WTC11 (cell line): ENCODE measurements at regions not wholly inside any gene's neighbourhood (a gene's known extent, or its start where the extent isn't known, plus 50 kb on each side); places are given as distances from the start of the nearest gene placed in this dataset.

Source experiments
- ATAC-seq: fragments of 200-7000 bp; cut with Tn5 transposase; 2 replicates; pipeline ENCODE4 v1.10.0; 2021; ENCODE audit warnings: mild to moderate bottlenecking, moderate library complexity
- CTCF ChIA-PET: fragments of 300-600 bp; sonication (Branson Sonifier 250); formaldehyde crosslinking; loops from one replicate; lab custom pipeline; 2021; ENCODE audit warnings: antibody characterized with exemption; lab: Charles Lee
- POLR2A ChIA-PET: fragments of 350-600 bp; sonication (Branson Sonifier 250); formaldehyde crosslinking; loops from one replicate; lab custom pipeline; 2021; ENCODE audit warnings: antibody characterized with exemption; lab: Charles Lee
- DNase-seq: peaks from one replicate; pipeline ENCODE4 v3.0.0; 2021; ENCODE audit warnings: low spot score
- H3K27ac Mint-ChIP-seq: 2 replicates; pipeline ENCODE4 v1.8.0; 2021; ENCODE audit warnings: mixed read lengths
- H3K27me3 Mint-ChIP-seq: 2 replicates; pipeline ENCODE4 v1.8.0; 2021; ENCODE audit warnings: low read depth, mild to moderate bottlenecking, moderate library complexity, mixed read lengths
- H3K36me3 Mint-ChIP-seq: 2 replicates; pipeline ENCODE4 v1.8.0; 2021; ENCODE audit warnings: mixed read lengths
- H3K4me1 Mint-ChIP-seq: 2 replicates; pipeline ENCODE4 v1.8.0; 2022; ENCODE audit warnings: mixed read lengths
- H3K4me3 Mint-ChIP-seq: 2 replicates; pipeline ENCODE4 v1.8.0; 2021; ENCODE audit warnings: mild to moderate bottlenecking, moderate library complexity, mixed read lengths
- H3K9me3 Mint-ChIP-seq: 2 replicates; pipeline ENCODE4 v1.8.0; 2021; ENCODE audit warnings: mixed read lengths
- ELF4 ChIP-seq: sonication (generic); formaldehyde crosslinking; IDR thresholded peaks from 2 replicates; pipeline ENCODE4 v1.8.1; 2022; ENCODE audit warnings: low read depth, mild to moderate bottlenecking, moderate library complexity, missing genetic modification reagents
- ESRRA ChIP-seq: sonication (generic); formaldehyde crosslinking; IDR thresholded peaks from 2 replicates; pipeline ENCODE4 v1.8.1; 2022; ENCODE audit warnings: mild to moderate bottlenecking, missing genetic modification reagents, borderline replicate concordance
- GABPB1 ChIP-seq: sonication (generic); formaldehyde crosslinking; IDR thresholded peaks from 2 replicates; pipeline ENCODE4 v1.8.1; 2023; ENCODE audit warnings: mild to moderate bottlenecking, missing genetic modification reagents
- HMGA2 ChIP-seq: fragments of 250-450 bp; sonication (Bioruptor Pico); IDR thresholded peaks from 2 replicates; pipeline ENCODE4 v1.4.0; 2021; ENCODE audit warnings: mild to moderate bottlenecking, moderate library complexity
- JUN ChIP-seq: sonication (generic); formaldehyde crosslinking; IDR thresholded peaks from 2 replicates; pipeline ENCODE4 v1.8.0; 2023; ENCODE audit warnings: mild to moderate bottlenecking, missing genetic modification reagents
- NR2C2 ChIP-seq: sonication (generic); formaldehyde crosslinking; IDR thresholded peaks from 2 replicates; pipeline ENCODE4 v1.8.0; 2022; ENCODE audit warnings: mild to moderate bottlenecking, missing genetic modification reagents
- RORB ChIP-seq: fragments of 250-450 bp; sonication (Bioruptor Pico); IDR thresholded peaks from 2 replicates; pipeline ENCODE4 v1.9.0; 2021; ENCODE audit warnings: mild to moderate bottlenecking
- SOX15 ChIP-seq: fragments of 250-450 bp; sonication (Bioruptor Pico); IDR thresholded peaks from 2 replicates; pipeline ENCODE4 v1.9.0; 2021; ENCODE audit warnings: mild to moderate bottlenecking
- ZBTB21 ChIP-seq: sonication (generic); formaldehyde crosslinking; IDR thresholded peaks from 2 replicates; pipeline ENCODE4 v1.8.1; 2023; ENCODE audit warnings: mild to moderate bottlenecking, missing genetic modification reagents, borderline replicate concordance
- ZNF317 ChIP-seq: sonication (generic); formaldehyde crosslinking; IDR thresholded peaks from 2 replicates; pipeline ENCODE4 v1.8.1; 2023; ENCODE audit warnings: low read depth, mild to moderate bottlenecking, moderate library complexity, missing genetic modification reagents, borderline replicate concordance
- TF ChIP-seq, protein P1 (sequence below): sonication (generic); formaldehyde crosslinking; conservative IDR thresholded peaks from 2 replicates; pipeline ENCODE4 v1.8.1; 2023; ENCODE audit warnings: mild to moderate bottlenecking, low read depth, missing genetic modification reagents, moderate library complexity
- TF ChIP-seq, protein P2 (sequence below): fragments of 250-450 bp; sonication (Bioruptor Pico); IDR thresholded peaks from 2 replicates; pipeline ENCODE4 v1.9.0; 2021; ENCODE audit warnings: mild to moderate bottlenecking, borderline replicate concordance
- TF ChIP-seq, protein P3 (sequence below): sonication (generic); formaldehyde crosslinking; IDR thresholded peaks from 2 replicates; pipeline ENCODE4 v1.8.1; 2022; ENCODE audit warnings: mild to moderate bottlenecking, missing genetic modification reagents, moderate library complexity, borderline replicate concordance
- TF ChIP-seq, protein P4 (sequence below): fragments of 200-600 bp; IDR thresholded peaks from 2 replicates; pipeline ENCODE4 v1.8.0; 2022; ENCODE audit warnings: antibody characterized with exemption
- TF ChIP-seq, protein P5 (sequence below): sonication (generic); formaldehyde crosslinking; IDR thresholded peaks from 2 replicates; pipeline ENCODE4 v1.8.0; 2023; ENCODE audit warnings: missing genetic modification reagents

DNA sequence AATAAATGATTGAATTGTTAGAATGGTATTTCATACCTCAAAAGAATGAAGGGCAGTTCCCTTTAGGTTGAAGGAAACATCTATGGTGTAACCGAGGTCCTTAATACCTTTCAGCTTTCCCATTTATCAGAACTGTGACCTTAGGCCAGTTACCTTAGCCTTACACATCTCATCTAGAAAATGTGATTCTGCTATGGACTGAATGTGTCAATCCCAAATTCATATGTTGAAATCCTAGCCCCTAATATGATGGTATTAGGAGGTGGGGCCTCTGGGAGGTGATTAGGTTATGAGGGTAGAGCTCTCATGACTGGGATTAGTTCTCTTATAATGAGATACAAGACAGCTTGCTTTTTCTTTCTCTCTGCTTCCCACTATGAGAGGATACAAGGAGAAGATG, 441.9 kb downstream of the PLK2 start (continued):
- TF ChIP-seq ELF4 (CRISPR knock-in tag): no peak

DNA sequence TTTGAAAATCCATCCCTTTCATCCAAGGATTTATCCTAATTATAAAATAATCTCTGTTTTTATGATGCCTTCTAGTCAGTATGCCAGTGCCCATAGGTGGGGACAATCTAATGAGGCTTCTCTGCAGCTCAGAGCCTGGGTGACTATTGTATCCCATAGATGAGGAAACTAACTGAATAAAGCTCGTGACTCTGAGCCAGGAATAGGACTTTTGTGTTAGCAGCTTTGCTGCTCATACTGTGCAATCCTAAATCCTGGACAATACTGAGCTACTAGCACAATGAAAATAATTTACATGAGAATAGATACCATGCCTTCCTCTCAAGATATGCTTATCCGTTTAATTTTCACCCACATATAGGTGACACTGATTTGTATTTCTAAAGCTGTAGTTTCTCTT, 443.0 kb downstream of the PLK2 start:
- Mint-ChIP-seq H3K4me1 (peaks cover 5% of the 10 kb centered on the region; the same call in 1 of the 2 replicates), H3K27me3 (no peaks in the 10 kb centered on the region), H3K27ac (no peak overlapping the region), H3K4me3 (no peak overlapping the region), H3K9me3 (no peaks in the 10 kb centered on the region), H3K36me3 (no peaks in the 10 kb centered on the region)
- DNase-seq: no peak
- TF ChIP-seq, protein P1, sequence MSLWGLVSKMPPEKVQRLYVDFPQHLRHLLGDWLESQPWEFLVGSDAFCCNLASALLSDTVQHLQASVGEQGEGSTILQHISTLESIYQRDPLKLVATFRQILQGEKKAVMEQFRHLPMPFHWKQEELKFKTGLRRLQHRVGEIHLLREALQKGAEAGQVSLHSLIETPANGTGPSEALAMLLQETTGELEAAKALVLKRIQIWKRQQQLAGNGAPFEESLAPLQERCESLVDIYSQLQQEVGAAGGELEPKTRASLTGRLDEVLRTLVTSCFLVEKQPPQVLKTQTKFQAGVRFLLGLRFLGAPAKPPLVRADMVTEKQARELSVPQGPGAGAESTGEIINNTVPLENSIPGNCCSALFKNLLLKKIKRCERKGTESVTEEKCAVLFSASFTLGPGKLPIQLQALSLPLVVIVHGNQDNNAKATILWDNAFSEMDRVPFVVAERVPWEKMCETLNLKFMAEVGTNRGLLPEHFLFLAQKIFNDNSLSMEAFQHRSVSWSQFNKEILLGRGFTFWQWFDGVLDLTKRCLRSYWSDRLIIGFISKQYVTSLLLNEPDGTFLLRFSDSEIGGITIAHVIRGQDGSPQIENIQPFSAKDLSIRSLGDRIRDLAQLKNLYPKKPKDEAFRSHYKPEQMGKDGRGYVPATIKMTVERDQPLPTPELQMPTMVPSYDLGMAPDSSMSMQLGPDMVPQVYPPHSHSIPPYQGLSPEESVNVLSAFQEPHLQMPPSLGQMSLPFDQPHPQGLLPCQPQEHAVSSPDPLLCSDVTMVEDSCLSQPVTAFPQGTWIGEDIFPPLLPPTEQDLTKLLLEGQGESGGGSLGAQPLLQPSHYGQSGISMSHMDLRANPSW (CRISPR knock-in tag): no peak
- TF ChIP-seq ZBTB21 (CRISPR knock-in tag) (no peak), NR2C2 (CRISPR knock-in tag) (no peak), SOX15 (no peak), JUN (CRISPR knock-in tag) (no peak), GABPB1 (CRISPR knock-in tag) (no peak), ZNF317 (CRISPR knock-in tag) (no peak), HMGA2 (CRISPR knock-in tag) (no peak), RORB (CRISPR knock-in tag) (no peak), ESRRA (CRISPR knock-in tag) (no peak)
- TF ChIP-seq, protein P2, sequence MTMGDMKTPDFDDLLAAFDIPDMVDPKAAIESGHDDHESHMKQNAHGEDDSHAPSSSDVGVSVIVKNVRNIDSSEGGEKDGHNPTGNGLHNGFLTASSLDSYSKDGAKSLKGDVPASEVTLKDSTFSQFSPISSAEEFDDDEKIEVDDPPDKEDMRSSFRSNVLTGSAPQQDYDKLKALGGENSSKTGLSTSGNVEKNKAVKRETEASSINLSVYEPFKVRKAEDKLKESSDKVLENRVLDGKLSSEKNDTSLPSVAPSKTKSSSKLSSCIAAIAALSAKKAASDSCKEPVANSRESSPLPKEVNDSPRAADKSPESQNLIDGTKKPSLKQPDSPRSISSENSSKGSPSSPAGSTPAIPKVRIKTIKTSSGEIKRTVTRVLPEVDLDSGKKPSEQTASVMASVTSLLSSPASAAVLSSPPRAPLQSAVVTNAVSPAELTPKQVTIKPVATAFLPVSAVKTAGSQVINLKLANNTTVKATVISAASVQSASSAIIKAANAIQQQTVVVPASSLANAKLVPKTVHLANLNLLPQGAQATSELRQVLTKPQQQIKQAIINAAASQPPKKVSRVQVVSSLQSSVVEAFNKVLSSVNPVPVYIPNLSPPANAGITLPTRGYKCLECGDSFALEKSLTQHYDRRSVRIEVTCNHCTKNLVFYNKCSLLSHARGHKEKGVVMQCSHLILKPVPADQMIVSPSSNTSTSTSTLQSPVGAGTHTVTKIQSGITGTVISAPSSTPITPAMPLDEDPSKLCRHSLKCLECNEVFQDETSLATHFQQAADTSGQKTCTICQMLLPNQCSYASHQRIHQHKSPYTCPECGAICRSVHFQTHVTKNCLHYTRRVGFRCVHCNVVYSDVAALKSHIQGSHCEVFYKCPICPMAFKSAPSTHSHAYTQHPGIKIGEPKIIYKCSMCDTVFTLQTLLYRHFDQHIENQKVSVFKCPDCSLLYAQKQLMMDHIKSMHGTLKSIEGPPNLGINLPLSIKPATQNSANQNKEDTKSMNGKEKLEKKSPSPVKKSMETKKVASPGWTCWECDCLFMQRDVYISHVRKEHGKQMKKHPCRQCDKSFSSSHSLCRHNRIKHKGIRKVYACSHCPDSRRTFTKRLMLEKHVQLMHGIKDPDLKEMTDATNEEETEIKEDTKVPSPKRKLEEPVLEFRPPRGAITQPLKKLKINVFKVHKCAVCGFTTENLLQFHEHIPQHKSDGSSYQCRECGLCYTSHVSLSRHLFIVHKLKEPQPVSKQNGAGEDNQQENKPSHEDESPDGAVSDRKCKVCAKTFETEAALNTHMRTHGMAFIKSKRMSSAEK: no peak
- TF ChIP-seq, protein P3, sequence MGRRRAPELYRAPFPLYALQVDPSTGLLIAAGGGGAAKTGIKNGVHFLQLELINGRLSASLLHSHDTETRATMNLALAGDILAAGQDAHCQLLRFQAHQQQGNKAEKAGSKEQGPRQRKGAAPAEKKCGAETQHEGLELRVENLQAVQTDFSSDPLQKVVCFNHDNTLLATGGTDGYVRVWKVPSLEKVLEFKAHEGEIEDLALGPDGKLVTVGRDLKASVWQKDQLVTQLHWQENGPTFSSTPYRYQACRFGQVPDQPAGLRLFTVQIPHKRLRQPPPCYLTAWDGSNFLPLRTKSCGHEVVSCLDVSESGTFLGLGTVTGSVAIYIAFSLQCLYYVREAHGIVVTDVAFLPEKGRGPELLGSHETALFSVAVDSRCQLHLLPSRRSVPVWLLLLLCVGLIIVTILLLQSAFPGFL (CRISPR knock-in tag): no peak
- TF ChIP-seq, protein P4, sequence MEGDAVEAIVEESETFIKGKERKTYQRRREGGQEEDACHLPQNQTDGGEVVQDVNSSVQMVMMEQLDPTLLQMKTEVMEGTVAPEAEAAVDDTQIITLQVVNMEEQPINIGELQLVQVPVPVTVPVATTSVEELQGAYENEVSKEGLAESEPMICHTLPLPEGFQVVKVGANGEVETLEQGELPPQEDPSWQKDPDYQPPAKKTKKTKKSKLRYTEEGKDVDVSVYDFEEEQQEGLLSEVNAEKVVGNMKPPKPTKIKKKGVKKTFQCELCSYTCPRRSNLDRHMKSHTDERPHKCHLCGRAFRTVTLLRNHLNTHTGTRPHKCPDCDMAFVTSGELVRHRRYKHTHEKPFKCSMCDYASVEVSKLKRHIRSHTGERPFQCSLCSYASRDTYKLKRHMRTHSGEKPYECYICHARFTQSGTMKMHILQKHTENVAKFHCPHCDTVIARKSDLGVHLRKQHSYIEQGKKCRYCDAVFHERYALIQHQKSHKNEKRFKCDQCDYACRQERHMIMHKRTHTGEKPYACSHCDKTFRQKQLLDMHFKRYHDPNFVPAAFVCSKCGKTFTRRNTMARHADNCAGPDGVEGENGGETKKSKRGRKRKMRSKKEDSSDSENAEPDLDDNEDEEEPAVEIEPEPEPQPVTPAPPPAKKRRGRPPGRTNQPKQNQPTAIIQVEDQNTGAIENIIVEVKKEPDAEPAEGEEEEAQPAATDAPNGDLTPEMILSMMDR: no peak
- TF ChIP-seq, protein P5, sequence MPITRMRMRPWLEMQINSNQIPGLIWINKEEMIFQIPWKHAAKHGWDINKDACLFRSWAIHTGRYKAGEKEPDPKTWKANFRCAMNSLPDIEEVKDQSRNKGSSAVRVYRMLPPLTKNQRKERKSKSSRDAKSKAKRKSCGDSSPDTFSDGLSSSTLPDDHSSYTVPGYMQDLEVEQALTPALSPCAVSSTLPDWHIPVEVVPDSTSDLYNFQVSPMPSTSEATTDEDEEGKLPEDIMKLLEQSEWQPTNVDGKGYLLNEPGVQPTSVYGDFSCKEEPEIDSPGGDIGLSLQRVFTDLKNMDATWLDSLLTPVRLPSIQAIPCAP (CRISPR knock-in tag): no peak
- ChIA-PET CTCF (no interaction called here), POLR2A (no interaction called here)
- no peak for ATAC-seq
